Fibroblast of pulmonary artery (primary cell): ENCODE measurements at regions not wholly inside any gene's neighbourhood (a gene's known extent, or its start where the extent isn't known, plus 50 kb on each side); places are given as distances from the start of the nearest gene placed in this dataset.

ENCODE experiments used
- DNase-seq: peaks from one replicate; pipeline ENCODE4 v3.0.0-alpha.2; 2010; ENCODE audit warnings: low read depth
- H3K4me3 ChIP-seq: replicated peaks from 2 replicates; pipeline ENCODE4 v1.5.1; 2011; ENCODE audit warnings: low read depth, mild to moderate bottlenecking, control low read depth, low read length, moderate library complexity
- CTCF ChIP-seq: IDR thresholded peaks from 2 replicates; pipeline ENCODE4 v1.5.1; 2011; ENCODE audit warnings: mild to moderate bottlenecking, control low read depth, low read length, inconsistent platforms; ENCODE audit errors: missing control alignments

- TF ChIP-seq CTCF: no peak
- no peak overlapping the region for H3K4me3 ChIP-seq
- no peak for DNase-seq
These were observed 110.8 kb downstream of the MFSD1 start for GRCh38 chr3:158912621-158913020.

GRCh38 chr3:158916111-158916510 lies 114.3 kb downstream of the MFSD1 start:
- TF ChIP-seq CTCF: no peak
- H3K4me3 ChIP-seq: no peak overlapping the region
- DNase-seq: no peak

GRCh38 chr3:158918008-158918407 lies 116.2 kb downstream of the MFSD1 start:
- TF ChIP-seq CTCF: peak; percentile 76
- DNase-seq: peak; percentile 67
- no peak overlapping the region for H3K4me3 ChIP-seq

- no peak for DNase-seq
- TF ChIP-seq CTCF: no peak
- H3K4me3 ChIP-seq: no peak overlapping the region
These were observed 116.6 kb downstream of the MFSD1 start for GRCh38 chr3:158918451-158918850.

- TF ChIP-seq CTCF: no peak
- no peak for DNase-seq
- H3K4me3 ChIP-seq: no peak overlapping the region
These were observed 118.5 kb downstream of the MFSD1 start for GRCh38 chr3:158920371-158920770.

- no peak overlapping the region for H3K4me3 ChIP-seq
- TF ChIP-seq CTCF: no peak
- no peak for DNase-seq
These were observed 123.2 kb downstream of the MFSD1 start for GRCh38 chr3:158925021-158925420.

GRCh38 chr3:158925828-158926494 lies 124.1 kb downstream of the MFSD1 start:
- DNase-seq: no peak
- no peak overlapping the region for H3K4me3 ChIP-seq
- TF ChIP-seq CTCF: no peak
